ENCODE measurements at regions not wholly inside any gene's neighbourhood (a gene's known extent, or its start where the extent isn't known, plus 50 kb on each side); places are given as distances from the start of the nearest gene placed in this dataset.

DNA sequence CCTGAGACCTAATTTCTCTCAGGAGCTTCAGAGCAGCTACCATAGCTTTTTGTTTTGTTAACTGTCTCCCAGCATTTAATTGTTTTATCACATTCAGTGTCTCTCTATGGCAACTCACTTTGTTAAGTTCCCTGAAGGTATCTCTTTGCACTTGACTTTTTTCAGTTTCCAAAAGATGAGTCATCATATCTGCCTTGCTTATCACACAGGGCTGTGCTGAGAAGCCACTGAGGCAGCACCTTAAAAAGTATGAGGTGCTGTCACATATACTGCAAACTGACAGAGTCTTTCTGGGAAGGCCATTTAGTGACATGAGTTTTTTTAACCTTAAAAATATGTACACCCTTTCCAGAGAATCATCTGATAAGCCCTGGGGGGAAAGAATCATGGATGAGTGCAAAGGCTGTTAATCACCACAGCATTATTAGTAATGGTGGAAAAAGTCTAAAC lies 56.8 kb downstream of the PPP1R3C start:
- DNase-seq (ENCODE audit: low read depth): peak; percentile 64

DNA sequence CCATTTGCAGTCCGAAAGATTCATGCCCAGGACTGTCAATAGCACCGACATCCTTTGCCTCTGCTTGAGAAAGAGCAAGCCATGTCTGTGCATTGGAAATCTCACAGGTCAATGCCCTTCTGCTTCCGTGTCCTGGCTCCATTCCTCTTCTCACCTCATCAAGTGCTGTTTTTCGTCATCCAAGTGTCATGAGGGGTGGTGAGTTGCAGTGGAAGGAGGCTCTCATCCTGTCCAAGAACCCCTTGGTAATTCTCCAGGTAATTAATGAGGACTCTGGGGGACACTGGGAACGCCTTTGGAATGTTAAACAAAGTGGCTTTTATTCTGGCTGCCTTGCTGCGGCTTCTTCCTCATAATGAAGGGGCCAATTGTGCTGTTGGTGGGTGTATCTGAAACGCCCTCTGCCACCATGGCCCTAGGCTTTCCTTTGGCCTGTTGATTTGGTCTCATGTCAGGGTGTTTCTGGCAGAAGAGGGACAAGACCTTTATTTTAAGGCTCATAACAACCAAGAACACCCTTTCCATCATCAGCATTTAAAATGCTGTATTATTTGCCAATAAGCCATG lies 57.7 kb downstream of the PPP1R3C start:
- no peak for DNase-seq (ENCODE audit: low read depth)

DNA sequence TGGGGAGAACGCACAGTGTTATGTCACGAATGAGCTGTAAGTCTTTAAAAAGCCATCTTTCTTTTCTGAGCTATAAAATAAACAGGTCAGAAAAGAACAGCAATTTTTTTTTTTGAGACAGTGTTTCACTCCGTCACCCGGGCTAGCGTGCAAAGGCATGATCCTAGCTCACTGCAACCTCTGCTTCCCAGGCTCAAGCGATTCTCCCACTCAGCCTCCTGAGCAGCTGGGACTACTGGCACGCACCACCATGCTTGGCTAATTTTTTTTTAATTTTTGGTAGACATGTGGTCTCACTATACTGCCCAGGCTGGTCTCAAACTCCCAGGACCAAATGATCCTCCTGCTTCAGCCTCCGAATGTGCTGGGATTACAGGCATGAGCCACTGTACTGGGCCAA lies 58.6 kb downstream of the PPP1R3C start:
- no peak for DNase-seq (ENCODE audit: low read depth)

DNA sequence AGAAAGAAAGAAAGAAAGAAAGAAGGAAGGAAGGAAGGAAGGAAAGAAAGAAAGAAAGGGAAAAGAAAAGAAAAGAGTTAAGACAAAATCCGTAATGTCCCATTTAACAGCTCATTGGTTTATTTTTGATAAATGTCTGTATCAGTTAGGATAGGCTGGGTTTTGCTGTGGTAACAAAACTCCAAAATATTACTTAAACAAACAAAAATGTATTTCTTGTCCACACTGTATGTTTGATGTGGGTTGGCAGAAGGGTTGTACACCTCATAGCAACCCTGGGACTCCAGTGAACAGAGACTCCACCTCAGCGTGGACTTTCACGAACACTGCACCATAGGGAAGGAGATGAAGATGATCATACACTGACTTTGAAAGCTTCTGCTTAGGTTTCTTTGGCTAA lies 59.6 kb downstream of the PPP1R3C start:
- DNase-seq (ENCODE audit: low read depth): no peak

DNA sequence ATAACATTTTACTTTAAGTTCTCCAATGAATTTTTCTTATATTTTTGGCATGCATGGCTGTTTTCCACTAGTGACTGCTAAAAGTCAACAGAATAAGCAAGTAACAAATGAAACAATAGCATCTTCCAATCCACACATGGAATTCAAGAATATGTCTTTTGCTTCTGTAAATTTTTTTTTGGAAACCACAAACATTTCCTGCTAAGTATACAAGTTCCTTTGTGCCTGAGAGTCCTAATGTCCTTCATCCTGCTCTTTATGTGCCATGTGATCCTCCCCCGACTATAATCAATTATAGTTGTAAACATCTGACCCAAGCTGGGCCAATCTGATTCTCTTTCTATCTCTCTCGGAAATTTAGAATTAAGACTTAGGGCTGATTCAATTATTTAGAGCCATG lies 61.2 kb downstream of the PPP1R3C start:
- peak; percentile 44 for DNase-seq (ENCODE audit: low read depth)

DNA sequence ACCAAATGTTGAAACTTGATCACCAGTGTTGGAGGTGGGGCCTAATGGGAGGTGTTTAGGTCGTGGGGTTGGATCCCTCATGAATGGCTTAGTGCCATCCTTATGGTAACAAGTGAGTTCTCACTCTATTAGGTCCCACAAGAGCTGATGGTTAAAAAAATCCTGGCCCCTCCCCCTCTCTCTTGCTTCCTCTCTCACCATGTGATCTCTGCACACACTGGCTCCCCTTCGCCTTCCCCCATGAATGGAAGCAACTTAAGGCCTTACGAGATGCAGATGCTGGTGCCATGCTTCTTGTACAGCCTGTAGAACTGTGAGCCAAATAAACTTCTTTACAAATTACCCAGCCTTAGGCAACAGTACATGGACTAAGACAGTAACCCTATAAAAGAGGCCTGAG lies 62.7 kb downstream of the PPP1R3C start:
- DNase-seq (ENCODE audit: low read depth): no peak

GRCh38 chr10:91569522-91569921 lies 63.3 kb downstream of the PPP1R3C start:
- no peak for DNase-seq (ENCODE audit: low read depth)

GRCh38 chr10:91567815-91568214 lies 65.1 kb downstream of the PPP1R3C start:
- DNase-seq (ENCODE audit: low read depth): no peak

GRCh38 chr10:91566115-91566514 lies 66.8 kb downstream of the PPP1R3C start:
- DNase-seq (ENCODE audit: low read depth): no peak

DNA sequence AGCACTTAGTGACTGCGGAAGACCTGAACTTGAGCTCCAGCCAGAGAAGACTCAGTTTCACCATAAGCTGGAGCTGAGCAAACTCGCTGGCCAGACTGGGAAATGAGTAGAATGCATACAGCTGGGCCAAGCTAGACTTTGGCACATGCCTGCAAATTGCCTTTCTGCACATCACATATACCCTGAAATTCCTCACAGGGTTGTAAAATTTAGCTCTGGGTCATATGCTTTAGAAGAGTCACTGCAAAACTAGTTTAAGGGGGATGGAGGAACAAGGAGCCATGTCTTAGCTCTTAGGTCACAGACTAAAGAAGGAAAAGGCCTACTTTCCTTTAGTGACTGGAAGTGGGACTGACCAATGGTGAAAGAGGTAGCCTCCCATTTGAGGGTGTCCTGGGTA lies 67.6 kb downstream of the PPP1R3C start:
- DNase-seq (ENCODE audit: low read depth): peak; percentile 43

DNA sequence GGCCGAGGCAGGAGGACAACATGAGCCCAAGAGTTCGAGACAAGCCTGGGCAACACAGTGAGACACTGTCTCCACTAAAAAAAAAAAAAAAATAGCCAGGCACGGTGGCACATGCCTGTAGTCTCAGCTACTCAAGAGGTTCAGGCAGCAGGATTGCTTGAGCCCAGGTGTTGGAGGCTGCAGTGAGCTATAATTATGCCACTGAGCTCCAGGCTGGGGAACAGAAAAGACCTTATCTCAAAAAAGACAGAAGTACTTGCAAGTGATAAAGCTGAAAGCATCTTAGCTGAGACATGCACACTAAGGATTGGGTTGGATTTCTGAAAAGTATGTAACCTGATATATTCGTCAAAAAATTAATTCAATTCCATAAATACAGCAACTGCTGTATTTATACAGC lies 68.4 kb downstream of the PPP1R3C start:
- no peak for DNase-seq (ENCODE audit: low read depth)
